HG02943 (cell line): ENCODE measurements at regions not wholly inside any gene's neighbourhood (a gene's known extent, or its start where the extent isn't known, plus 50 kb on each side); places are given as distances from the start of the nearest gene placed in this dataset.

Experiments used
- ATAC-seq: cut with Tn5 transposase; IDR thresholded peaks from one replicate; pipeline ENCODE4 v1.9.1; 2021; ENCODE audit warnings: mild to moderate bottlenecking, low read depth, moderate library complexity; ENCODE audit not compliant: unreplicated experiment

- ATAC-seq, result no peak
These were observed 78.8 kb upstream of the DTNA start for GRCh38 chr18:34631093-34631966.

GRCh38 chr18:34632321-34632720 is 77.8 kb upstream of the DTNA start:
- ATAC-seq, result no peak

GRCh38 chr18:34633368-34633767 is 76.7 kb upstream of the DTNA start:
- ATAC-seq, result no peak

GRCh38 chr18:34637094-34637801 is 72.8 kb upstream of the DTNA start:
- no peak for ATAC-seq

GRCh38 chr18:34639687-34640086 is 70.4 kb upstream of the DTNA start:
- no peak for ATAC-seq

GRCh38 chr18:34640276-34640675 is 69.8 kb upstream of the DTNA start:
- ATAC-seq, result no peak

- ATAC-seq, result no peak
These were observed 66.1 kb upstream of the DTNA start for GRCh38 chr18:34643989-34644388.

GRCh38 chr18:34647251-34647650 is 62.8 kb upstream of the DTNA start:
- ATAC-seq, result peak; percentile 72

- no peak for ATAC-seq
These were observed 61.7 kb upstream of the DTNA start for GRCh38 chr18:34648269-34648985.

- no peak for ATAC-seq
These were observed 61.0 kb upstream of the DTNA start for GRCh38 chr18:34649080-34649479.

- no peak for ATAC-seq
These were observed 60.0 kb upstream of the DTNA start for GRCh38 chr18:34650121-34650545.

- no peak for ATAC-seq
These were observed 58.3 kb upstream of the DTNA start for GRCh38 chr18:34651586-34652369.

- no peak for ATAC-seq
These were observed 55.0 kb upstream of the DTNA start for GRCh38 chr18:34655131-34655530.

- no peak for ATAC-seq
These were observed 52.1 kb upstream of the DTNA start for GRCh38 chr18:34657860-34658500.

GRCh38 chr18:34659579-34660517 is 50.2 kb upstream of the DTNA start:
- ATAC-seq, result no peak
